ENCODE measurements at regions not wholly inside any gene's neighbourhood (a gene's known extent, or its start where the extent isn't known, plus 50 kb on each side); places are given as distances from the start of the nearest gene placed in this dataset.

DNA sequence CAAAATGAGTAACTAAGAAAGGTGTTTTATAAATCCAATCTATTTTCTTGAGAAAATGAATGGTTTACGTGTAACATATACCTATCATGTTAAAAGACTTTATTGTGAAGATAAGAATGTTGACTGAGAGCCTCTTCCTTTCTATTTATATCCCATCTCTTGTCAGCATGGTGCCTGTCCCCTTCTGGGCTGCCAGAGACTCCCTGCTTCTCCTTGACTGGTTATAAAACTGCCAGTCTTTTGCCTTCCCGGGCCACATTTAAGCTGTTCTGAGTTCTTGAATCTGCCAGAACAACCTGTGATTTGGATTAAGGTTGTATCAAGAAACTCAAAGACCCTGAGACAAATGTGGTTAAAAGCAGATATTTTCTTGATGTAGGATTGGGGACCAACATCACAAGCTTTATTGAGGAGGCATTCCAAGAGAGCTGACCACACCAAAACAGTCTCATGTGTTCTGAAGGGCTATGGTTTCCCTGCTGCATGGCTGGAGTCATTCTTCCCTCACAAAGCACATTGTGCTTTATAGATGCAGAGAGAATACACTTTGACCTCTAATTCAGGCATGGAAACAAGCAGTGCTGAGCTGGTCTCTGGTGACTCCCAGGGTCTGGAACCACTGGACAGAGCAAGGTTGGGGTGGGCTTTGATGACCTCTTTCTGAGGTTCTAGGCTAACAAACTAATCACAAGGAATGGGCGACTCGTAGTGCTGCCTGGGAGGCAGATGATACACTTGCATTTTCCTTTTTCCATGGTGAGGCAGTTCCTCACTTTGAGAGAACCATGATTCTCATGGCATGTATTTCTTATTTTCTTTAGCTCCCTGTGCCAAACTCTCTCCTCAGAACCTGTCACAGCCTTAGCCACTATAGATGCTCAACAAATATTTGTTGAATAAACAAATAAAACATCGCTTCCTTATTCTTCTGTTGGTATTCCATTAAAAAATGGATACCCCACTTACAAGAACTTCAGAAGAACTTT is 205.0 kb upstream of the PREP start:
- DNase-seq = no peak

DNA sequence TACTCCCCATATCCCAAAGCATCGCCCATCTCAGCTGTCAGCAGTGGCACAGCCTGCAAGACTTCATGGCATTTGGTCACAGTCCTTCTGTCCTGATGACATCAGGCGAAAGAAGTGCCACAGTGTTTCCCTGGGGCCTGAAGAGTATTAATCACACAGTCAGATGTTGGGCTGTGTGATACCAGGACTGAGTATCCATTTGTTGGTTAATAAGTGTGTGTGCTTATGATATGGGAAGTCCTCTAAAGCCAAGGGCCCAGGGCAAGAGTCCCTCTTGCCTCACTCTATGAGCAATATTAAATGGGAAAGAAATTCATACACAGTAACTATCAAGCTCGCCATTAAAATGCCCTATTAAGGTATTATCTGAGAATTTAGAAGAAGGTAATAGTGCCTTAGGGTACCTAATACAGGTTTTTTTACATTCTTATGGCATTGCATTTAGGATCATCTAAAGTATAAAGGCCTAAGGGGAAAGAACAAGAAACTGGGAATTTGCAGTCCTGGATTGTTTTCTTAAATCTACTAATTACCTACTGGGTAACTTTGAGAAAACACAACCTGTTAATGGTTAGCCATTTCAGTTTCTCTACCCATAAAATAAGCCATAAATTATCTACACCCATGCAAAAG is 204.1 kb upstream of the PREP start:
- no peak for DNase-seq

DNA sequence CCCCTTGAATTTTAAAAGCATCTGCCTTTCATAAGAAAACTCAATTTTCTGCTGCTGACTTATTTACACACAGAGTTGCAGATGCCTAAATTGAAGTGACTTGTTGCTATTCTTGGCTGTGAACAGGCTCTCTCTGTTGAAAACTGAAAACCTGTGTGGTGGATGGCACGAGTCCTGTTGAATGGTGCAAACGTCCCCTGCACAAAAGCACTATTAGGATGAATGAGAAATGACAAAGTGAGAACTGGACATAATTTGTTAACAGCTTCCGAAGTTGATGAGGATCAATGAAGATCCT is 201.7 kb upstream of the PREP start:
- DNase-seq = no peak

DNA sequence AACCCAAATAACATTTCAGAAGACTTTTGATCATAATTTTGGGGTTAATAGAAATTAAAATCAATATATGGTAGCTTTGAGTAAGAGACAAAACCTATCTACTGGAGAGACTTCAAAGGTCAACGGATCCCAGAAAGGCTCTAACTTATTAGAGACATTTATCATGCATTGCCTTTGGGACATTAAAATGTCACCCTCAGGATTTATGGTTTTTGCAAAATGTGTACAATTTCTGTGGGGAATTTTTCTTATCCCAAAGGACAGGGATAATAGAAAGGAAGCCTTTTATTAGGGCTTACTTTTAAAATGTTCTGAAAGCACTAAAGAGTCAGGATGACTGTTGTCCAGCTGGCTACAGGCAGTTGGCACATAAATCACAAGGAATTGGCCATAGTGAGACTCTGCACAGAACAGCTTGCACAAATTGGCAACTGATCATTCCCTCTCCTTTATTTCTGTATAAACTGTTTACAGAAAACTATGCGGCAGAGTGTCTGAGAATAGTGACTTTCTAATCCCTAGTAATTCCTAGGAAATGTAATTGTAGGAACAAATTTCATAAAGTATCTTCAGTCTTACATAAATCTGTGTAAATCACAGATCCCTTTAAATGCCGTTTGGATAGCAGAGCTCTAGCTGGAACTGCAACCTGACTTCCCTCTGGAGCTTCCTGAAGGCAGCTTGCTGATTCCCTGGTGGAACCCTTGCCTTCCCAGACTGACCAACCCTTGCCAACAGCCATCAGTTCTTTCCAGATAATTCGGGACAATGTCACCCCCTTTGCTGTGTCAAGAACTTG is 201.1 kb upstream of the PREP start:
- peak; percentile 94 for DNase-seq

DNA sequence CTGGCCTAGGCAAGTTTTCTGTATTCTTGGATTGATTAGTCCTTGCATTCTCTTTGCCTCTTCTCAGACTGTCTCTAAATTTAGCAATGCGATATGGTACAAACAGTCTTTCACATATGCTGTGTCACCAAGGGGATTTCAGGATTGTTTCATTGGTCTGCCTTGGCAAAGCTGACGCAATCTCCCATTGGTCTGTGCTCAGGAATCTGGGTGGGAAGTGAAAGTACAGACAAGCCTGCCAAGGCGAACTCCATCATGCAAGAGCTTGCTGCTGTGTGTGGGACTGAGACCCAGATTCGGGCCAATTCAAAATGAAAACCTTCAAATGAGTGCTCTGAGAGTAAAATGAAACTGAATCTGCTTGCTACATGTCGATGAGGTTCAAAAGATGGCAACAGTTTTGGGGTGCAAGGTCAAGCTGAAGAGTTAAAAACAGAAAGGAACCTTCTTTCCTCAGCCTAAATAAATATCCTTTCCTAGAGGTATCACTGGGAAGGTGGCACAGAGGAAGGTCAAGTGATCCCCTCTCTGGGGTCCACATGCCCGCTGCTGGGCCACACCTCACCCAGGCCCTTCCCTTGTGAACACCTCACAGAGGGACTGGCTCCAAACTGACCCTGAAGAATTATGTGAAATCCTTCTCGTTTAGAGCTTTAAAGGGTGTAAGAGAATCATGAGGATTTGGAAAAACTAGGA is 198.8 kb upstream of the PREP start:
- DNase-seq = peak; percentile 96

DNA sequence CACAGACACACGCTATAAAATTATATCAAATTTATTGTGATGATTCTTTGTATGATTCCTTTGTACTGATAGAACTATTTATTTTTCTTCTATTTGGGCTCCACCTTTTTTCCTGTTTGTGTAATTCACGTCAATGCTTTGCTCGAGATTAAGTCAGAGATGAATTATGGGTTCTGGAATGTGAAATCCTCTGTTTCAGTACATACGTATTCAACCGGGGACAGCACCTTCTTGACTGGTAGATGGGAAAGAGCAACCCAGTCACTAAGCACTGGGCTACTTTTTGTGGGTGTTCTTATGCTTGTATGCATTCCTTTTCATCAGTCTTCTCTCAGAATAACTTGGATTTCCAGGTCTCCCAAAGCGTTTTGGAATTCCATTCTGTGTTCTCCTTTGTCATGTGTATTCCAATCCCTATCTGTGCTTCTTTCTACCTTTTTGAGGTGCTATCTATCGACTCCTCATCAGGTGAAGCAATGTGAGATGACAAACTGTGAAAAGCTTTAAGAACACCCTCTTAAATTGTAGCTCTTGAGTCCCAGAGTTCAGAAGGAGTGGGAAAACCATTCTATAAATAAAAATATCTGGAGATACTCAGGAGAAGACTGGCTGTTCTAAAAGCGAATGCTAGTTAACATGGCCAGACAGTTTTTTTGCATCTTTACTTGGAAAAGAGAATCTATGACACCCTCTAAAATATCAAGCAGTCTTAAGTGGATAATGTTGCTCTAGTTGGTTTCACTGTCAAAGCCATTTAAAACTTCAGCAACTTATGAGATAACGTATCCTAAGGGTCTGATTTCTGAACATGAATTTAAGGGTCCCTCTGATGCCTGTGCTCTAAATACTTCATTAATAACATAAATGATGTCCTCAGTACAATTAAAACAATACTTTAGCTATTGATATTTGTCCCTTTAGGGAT is 197.7 kb upstream of the PREP start:
- no peak for DNase-seq

DNA sequence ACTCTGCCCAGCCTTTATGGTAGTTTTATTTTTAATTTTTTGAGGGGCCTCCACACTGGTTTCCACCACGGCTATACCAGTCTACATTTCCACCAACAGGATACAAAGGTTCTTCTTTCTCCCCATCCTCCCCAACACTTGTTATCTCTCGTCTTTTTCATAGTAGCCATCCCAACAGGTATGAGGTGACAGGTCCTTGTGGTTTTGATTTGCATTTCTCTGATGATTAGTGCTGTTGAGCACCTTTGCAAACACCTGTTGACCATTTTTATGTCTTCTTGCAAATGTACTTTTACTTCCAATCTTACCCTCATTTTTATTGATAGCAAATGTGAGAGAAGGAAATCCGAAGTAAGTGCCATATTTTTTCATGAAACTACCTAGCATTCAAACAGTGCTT is 195.4 kb upstream of the PREP start:
- no peak for DNase-seq

DNA sequence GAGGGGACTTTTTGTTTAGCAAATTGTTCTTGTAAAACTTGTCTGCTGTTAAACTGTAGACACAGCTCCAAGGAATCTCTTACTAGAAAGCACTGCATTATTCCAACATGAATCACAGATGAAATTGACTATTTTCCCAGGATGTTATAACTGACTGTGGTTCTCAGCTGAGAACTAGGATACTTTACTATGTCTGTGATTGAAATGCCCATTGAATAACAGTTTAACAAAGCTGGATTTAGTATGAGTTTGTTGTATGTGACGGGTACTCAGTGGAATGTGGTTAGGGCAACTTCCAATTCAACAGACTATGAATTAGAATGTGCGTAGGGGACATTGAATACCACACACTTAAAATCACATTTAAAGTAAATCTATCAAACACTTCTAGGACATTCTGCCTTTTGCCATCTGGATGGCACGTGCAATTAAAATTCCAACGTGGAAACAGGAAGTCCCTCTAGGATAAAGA is 193.4 kb upstream of the PREP start:
- DNase-seq = peak; percentile 83

DNA sequence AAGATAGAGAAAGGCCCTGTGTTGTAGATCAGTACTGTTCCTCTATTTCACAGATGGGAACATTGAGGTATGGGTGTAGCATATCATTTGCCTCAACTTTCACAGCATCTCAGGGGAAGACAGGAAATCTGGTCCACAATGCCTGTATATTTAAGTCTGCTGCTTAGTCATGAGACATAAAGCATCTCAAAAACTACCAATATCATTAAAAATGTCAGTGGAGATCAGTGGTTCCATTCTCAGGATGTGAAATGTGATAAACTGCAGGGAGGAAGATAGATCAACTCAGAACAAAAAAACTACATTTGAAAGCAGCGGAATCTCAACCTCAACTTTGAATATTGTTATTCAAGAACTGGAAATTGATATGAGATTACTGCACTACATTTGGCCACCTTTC is 192.9 kb upstream of the PREP start:
- DNase-seq = no peak

DNA sequence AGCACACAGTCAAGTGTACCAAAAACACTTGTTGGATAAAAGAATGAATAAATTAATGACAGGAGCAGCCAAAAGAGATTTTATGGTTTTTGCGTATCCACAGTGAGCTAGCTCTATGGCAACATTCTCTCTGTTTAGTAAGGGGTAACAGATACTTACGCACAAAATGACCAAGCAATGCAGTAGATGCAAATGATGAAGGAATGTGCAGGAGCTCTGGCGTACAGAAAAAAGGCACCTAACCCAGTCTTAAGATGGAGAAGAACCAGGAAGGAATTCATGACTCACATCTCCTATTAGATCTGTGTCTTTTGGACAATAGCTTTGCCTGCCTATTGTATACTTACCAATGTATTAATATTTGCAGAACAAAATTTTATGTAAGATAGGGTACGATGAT is 191.9 kb upstream of the PREP start:
- no peak for DNase-seq

DNA sequence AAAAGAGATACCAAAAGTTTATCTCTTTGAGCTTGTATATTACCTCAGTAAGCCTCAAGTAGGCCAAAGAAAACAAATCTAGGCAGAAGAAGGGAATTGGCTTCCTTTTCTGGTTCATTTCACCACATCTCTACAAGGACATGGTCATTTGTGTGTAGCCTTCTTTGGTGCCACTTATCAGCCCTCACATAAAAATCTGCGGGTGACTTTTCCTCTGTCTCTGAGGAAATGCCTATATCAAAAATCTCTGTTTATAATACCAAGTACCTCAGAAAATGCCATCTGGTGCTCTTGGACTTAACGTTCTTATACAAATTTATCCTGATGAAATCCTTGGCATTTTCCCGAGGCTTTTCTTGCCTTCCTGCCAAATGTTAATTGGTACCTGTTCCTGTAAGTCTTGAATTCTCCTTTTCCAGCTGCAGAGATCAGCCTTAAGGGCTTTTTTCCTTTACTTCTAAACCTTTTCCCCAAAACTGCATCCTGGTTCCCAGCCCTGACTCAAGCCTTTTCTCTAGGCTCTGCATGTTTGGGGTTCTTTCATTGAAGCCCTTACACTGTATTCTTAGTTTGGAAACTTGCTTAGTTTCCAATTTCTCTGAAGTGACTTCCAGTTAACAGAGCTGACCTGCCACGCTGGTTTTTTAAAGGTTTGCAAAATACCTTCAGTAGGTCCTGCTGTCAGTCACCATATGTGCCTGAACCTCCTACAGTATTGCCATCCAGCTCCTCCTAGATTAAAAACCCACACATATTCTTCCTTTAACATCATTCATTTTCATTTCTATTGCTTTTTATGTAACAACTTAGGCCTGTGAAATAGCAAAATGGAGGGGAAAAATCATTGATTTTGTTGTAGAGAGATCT is 191.2 kb upstream of the PREP start:
- DNase-seq = no peak

DNA sequence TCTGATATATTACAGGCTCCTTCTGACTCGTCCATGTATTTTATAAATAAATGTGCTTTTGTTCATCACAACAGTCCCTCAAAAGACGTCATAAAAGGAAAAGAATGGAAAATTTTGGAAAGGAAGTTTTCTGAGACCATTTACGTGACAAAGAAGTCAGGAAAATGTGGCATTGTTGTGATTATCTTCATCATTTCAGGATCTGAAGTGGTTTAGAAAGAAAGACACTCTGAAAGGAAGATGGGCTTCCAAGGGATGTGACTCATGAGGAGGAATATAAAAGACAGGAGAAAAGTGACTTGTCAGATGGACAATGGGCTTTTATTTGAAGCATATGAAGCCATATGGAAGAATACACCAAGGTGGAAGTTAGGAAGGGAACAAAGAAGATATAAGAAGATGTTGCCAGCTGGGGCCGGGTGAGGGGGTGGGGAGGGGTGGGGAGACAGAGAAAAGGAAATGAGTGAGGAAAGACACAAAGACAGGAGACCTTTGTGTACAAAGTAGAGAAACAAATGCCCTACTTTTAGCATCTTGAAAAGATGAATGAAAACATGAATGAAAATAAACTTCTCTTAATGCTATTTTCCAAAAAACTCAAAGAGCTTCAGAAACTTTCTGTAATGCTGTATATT is 190.3 kb upstream of the PREP start:
- no peak for DNase-seq

DNA sequence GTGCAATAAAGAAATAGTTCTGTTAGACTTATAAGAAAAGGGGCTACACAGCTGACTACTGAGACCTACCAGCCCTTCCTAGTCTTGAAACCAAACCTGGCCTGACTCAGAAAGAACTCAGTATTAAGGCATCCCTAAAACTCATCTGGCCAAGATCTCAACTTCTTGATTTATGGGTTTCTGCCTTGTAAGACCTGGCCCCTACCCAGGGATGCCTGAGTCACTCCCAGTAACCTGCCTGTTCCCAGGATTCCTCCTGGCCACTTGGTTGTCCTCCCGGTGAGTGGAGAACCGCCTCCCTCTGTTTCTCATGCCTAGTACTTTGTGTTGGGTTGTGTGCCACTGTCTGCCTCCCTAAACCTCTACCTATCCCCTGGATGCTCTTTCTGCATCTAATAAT is 189.4 kb upstream of the PREP start:
- no peak for DNase-seq

DNA sequence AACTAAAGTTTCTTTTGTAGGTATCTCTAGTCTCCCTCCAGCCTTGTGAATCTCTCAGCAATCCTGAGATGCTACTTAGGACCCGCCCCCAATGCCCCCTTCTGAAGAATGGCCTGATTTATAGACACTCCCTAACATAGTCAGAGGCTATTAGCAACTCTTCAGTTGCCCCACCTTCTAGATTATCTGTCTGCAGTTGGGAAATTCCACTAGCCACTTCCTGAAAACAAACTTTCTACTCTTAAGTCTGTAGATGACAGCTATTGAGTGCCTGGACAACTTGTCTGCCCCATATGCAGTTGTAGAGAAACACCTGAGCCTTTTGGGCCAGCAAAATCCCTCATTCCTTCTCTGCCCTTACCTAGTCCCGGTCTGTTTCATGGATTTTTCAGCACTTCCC is 188.2 kb upstream of the PREP start:
- DNase-seq = no peak

DNA sequence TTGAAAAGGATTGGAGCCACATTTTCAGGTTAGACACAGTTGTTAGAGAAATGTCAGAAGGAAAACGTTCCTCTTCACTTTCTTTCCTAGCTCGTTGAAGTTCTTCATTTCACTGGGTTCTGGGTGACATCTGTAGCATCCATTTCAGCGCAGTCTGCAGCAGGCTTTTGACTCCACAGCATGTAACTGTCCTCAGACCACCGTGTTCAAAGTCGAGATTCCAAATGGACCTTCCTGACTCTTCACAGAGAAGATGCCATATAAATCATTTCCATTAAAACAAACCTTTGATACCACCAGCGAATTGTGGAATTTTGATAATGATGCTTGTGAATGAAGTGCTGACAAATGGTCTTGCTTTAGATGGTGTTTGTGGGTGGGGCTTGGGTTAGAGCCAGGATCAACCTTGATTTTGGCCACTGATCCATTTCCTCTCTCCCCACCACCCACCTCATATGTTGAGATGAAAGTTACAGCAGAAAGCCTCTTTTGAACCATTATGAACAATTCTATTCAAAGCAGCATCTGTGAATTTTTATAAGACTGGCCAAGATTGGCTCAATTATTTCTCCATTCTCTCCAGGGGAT is 185.3 kb upstream of the PREP start:
- DNase-seq = no peak

DNA sequence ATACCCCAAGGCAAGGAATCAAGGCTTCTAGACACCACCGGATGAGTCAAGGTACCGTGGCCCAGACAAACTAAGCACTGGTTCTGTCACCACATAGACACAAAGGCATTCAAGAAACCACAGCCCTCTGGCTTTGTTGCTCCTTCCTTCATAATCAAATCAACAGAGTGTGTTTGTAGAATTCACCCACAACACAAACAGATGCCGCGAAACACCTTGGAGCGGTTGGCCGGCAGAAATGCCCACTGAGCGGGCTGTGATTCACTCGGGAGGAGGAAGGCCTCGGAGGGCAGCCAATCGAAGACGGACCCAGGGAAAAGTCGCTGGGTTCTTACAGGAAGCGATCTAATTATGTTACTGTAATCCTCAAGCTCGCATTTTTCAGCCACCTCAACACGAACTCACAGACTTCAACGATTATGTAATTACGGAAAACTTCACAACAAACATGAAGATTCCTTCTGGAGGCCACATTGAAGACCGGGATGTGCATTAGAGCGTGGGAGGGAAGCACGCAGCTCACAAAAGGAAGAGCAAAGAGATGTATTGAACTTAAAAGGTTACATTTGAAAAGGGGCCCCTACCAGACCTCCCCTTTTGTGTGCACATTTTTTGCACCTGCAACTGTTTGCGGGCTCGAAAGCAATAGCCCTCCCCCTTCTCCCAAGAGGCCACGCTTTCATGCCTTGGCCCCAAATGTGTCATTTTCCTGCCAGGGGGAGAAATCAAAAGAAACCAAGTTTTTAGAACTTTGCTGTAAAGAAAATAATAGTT is 184.7 kb upstream of the PREP start:
- peak; percentile 63 for DNase-seq

DNA sequence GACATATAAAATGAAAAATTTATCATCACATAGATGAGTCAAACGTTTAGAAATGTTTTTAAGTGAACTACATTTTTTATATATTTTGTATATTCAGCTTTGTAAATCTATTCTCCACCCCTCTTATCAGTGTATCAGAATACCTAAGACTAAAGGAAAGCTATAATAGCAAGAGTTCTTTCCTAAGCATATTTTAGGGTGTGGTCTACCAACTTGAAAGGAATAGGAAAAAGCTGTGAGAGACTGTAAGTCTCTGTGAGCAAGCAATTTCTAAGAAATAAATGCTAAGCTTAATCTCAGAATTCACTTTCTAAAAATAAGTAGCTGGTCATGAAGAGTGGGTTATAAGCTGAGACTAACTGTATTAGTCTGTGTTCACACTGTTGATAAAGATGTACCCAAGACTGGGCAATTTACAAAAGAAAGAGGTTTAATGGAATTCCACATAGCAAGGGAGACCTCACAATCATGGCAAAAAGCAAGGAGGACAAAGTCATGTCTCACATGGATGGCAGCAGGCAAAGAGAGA is 175.4 kb upstream of the PREP start:
- no peak for DNase-seq

DNA sequence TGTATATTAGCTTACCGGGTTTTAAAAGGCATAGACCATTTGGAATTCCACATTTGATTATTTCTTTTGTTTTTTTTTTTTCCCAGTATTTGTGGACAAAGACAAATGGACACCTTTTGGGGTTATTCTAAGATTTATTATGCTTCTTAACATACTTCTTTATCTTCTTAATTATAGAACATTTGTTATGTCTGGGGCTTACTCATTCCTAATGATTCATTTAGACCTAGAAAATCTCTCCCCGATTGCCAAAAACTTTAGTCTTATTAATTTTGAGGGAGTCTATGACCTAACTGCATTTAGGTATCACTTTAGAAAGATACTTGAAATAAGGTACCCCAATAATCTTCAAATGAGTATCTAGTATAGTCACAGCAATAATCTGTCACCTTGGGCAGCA is 170.7 kb upstream of the PREP start:
- DNase-seq = no peak
